ENCODE measurements at regions not wholly inside any gene's neighbourhood (a gene's known extent, or its start where the extent isn't known, plus 50 kb on each side); places are given as distances from the start of the nearest gene placed in this dataset.
"Not testable (repeated sequence)": the region's sequence is repeated elsewhere in the genome, so short reads cannot be mapped to it uniquely, and the experiment has no call there.

GRCh38 chr20:30500447-30500820 lies 757.0 kb upstream of the DEFB115 start:
- not testable (repeated sequence) for H3K36me3 ChIP-seq, H3K9me3 ChIP-seq, H3K4me1 ChIP-seq, DNase-seq, H3K4me3 ChIP-seq, H3K27ac ChIP-seq
- H3K27me3 ChIP-seq, result peaks cover 0 to 56% (median 0%) of the 10 kb centered on the region in 9 donors
- 5 to 36% (median 18%) methylated on average over 11 of the region's 11 CpGs for WGBS, 4 donors
- peak in 1 of 4 donors; percentile 36 for ATAC-seq
- intact Hi-C loops (cut with DNase I), result loop anchor here in 1 of 10 donors (10.0 kb wide), 1 partner anchor 1176 kb away; no protein-coding TSS in a partner anchor
- peak; percentile 17 to 70 (median 46) for TF ChIP-seq CTCF (IDR thresholded peaks at IDR 0.05)

DNA sequence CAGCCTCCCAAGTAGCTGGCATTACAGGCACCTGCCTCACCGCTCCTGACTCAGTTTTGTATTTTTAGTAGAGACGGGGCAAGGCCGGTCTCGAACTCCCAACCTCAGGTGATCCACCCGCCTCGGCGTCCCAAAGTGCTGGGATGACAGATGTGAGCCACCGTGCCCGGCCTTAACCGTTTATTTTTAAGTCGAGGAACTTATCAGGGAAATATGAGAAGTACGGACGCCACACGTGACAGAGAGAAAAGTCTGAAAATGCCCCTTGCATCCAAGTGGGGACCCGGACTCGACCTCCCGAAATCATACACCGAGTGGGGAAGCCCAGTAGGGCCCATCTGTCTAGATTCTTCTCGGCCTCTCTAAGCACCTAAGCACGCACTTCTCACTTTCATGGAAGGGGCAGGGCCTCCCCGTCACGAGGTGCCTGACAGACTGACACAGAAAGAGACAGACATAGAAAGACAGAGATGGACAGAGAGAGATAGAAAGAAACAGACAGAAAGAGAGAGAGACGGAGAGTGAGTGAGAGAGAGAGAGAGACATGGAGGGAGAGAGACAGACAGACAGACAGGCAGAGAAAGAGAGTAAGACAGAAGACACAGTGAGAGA lies 756.5 kb upstream of the DEFB115 start:
- intact Hi-C loops (cut with DNase I), result loop anchor here in 1 of 10 donors (10.0 kb wide), 1 partner anchor 1176 kb away; no protein-coding TSS in a partner anchor
- Histone ChIP-seq H3K27me3 (peaks cover 0 to 56% (median 0%) of the 10 kb centered on the region in 9 donors), H3K9me3 (no peaks in the 10 kb centered on the region), H3K4me1 (no peaks in the 10 kb centered on the region), H3K27ac (no peak overlapping the region), H3K4me3 (no peak overlapping the region), H3K36me3 (no peaks in the 10 kb centered on the region)
- 65 to 80% (median 74%) methylated on average over 23 of the region's 23 CpGs for WGBS, 4 donors
- TF ChIP-seq POLR2A (IDR thresholded peaks at IDR 0.05) (no peak), CTCF (IDR thresholded peaks at IDR 0.05) (no peak)
- DNase-seq (no peak), ATAC-seq (no peak)

DNA sequence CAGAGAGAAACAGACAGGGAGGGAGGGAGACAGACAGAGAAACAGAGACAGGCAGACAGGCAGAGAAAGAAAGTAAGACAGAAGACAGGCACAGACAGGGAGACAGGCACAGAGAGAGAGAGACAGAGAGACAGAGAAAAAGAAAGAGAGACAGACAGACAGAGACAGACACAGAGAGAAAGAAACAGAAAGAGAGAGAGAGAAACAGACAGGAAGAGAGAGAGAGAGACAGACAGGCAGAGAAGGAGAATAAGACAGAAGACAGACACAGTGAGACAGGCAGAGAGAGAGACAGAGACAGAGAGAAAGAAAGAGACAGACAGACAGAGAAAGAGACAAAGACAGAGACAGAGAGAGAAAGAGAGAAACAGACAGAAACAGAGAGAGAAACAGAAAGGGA lies 754.8 kb upstream of the DEFB115 start:
- no peak for TF ChIP-seq CTCF (IDR thresholded peaks at IDR 0.05)
- TF ChIP-seq POLR2A (IDR thresholded peaks at IDR 0.05), result no peak
- DNase-seq (no peak), ATAC-seq (no peak)
- no peaks in the 10 kb centered on the region for H3K36me3 ChIP-seq
- H3K27ac ChIP-seq, result no peak overlapping the region
- H3K27me3 ChIP-seq, result peaks cover 0 to 45% (median 0%) of the 10 kb centered on the region in 9 donors
- H3K4me1 ChIP-seq, result no peaks in the 10 kb centered on the region
- H3K4me3 ChIP-seq, result no peak overlapping the region
- no peaks in the 10 kb centered on the region for H3K9me3 ChIP-seq
- intact Hi-C loops (cut with DNase I), result loop anchor here in 1 of 10 donors (10.0 kb wide), 1 partner anchor 1178 kb away; no protein-coding TSS in a partner anchor

GRCh38 chr20:30503204-30503603 lies 754.3 kb upstream of the DEFB115 start:
- H3K27ac ChIP-seq, DNase-seq, H3K4me3 ChIP-seq, H3K4me1 ChIP-seq, H3K36me3 ChIP-seq, H3K9me3 ChIP-seq, ATAC-seq: not testable (repeated sequence)
- intact Hi-C loops (cut with DNase I), result loop anchor here in 1 of 10 donors (10.0 kb wide), 1 partner anchor 1178 kb away; no protein-coding TSS in a partner anchor
- 28 to 61% (median 35%) methylated on average over 1 of the region's 1 CpG for whole genome bisulfite sequencing, 4 donors
- H3K27me3 ChIP-seq, result peaks cover 0 to 40% (median 0%) of the 10 kb centered on the region in 9 donors

Data from heart left ventricle (tissue), 16 donors.